H1 (cell line): ENCODE measurements at regions not wholly inside any gene's neighbourhood (a gene's known extent, or its start where the extent isn't known, plus 50 kb on each side); places are given as distances from the start of the nearest gene placed in this dataset.

Experiments used
- CTCF ChIA-PET: fragments of 300-600 bp; sonication (Branson Sonifier 250); formaldehyde crosslinking; loops from one replicate; lab custom pipeline; 2021; ENCODE audit not compliant: partially characterized antibody; lab: Charles Lee
- POLR2A ChIA-PET: fragments of 300-600 bp; sonication (Branson Sonifier 250); formaldehyde crosslinking; loops from one replicate; lab custom pipeline; 2021; ENCODE audit warnings: inconsistent platforms; ENCODE audit not compliant: partially characterized antibody; lab: Charles Lee
- DNase-seq, 2 experiments: peaks; one replicate each; pipeline versions ENCODE4 v3.0.0 to v3.0.0-alpha.2; 2010 to 2022; ENCODE audit warnings: low spot score in 2 of 2, low read depth in 1 of 2, mixed read lengths in 1 of 2
- FAIRE-seq: peaks from 2 replicates; lab custom pipeline; 2011; peaks lifted over from hg19 to GRCh38; lab: Jason Lieb, UNC
- H2AFZ ChIP-seq: 2 replicates; pipeline ENCODE4 v1.8.1; 2012; ENCODE audit warnings: low read length, inconsistent platforms
- H2AK5ac ChIP-seq: 2 replicates; pipeline ENCODE4 v1.6.1; 2013; ENCODE audit warnings: low read depth, low read length
- H2BK120ac ChIP-seq: replicated peaks from 2 replicates; pipeline ENCODE3; 2013; ENCODE audit warnings: low read depth, low read length, inconsistent platforms
- H2BK12ac ChIP-seq: 2 replicates; pipeline ENCODE4 v1.6.1; 2013; ENCODE audit warnings: low read depth, low read length
- H2BK15ac ChIP-seq: 2 replicates; pipeline ENCODE4 v1.6.1; 2013; ENCODE audit warnings: low read length
- H2BK20ac ChIP-seq: 2 replicates; pipeline ENCODE4 v1.6.1; 2013; ENCODE audit warnings: low read length
- H2BK5ac ChIP-seq: 2 replicates; pipeline ENCODE4 v1.6.1; 2013; ENCODE audit warnings: low read depth, low read length
- H3K14ac ChIP-seq: 2 replicates; pipeline ENCODE4 v1.6.1; 2013; ENCODE audit warnings: inconsistent platforms; ENCODE audit not compliant: insufficient read length
- H3K18ac ChIP-seq: 2 replicates; pipeline ENCODE4 v1.6.1; 2013; ENCODE audit warnings: low read length; ENCODE audit errors: extremely low read depth
- H3K23ac ChIP-seq: 2 replicates; pipeline ENCODE4 v1.6.1; 2013; ENCODE audit warnings: inconsistent platforms; ENCODE audit not compliant: insufficient read length
- H3K23me2 ChIP-seq: 2 replicates; pipeline ENCODE4 v1.6.1; 2013; ENCODE audit warnings: low read depth, low read length
- H3K27ac ChIP-seq: 2 replicates; pipeline ENCODE4 v1.6.1; 2011; ENCODE audit warnings: low read depth, low read length, inconsistent platforms
- H3K27me3 ChIP-seq, 4 experiments: replicated peaks in 1 of 4; 1 replicate in 1 of 4; 2 replicates in 3 of 4; pipeline versions ENCODE4 v1.6.1 to v1.8.1; 2011 to 2013; ENCODE audit warnings: low read length in 3 of 4, mild to moderate bottlenecking in 3 of 4, inconsistent platforms in 2 of 4, mixed read lengths in 2 of 4, moderate library complexity in 1 of 4; ENCODE audit not compliant: control insufficient read depth in 3 of 4, insufficient read depth in 3 of 4; ENCODE audit errors: extremely low read depth in 1 of 4
- H3K36me3 ChIP-seq, 4 experiments: 2 replicates each; pipeline versions ENCODE4 v1.6.1 to v1.8.1; 2011 to 2013; ENCODE audit warnings: mild to moderate bottlenecking in 4 of 4, low read length in 3 of 4, moderate library complexity in 2 of 4, control low read depth in 1 of 4, inconsistent platforms in 1 of 4; ENCODE audit not compliant: insufficient read depth in 4 of 4, control insufficient read depth in 2 of 4
- H3K4ac ChIP-seq: replicated peaks from 2 replicates; pipeline ENCODE3; 2013; ENCODE audit warnings: low read length, low read depth, mixed read lengths, inconsistent platforms; ENCODE audit not compliant: insufficient read length
- H3K4me1 ChIP-seq, 4 experiments: replicated peaks in 1 of 4; 1 replicate in 1 of 4; 2 replicates in 3 of 4; pipeline versions ENCODE4 v1.6.1 to v1.8.1; 2011 to 2013; ENCODE audit warnings: low read length in 3 of 4, inconsistent platforms in 2 of 4, mixed read lengths in 1 of 4; ENCODE audit not compliant: insufficient read depth in 4 of 4, control insufficient read depth in 3 of 4
- H3K4me2 ChIP-seq, 2 experiments: 2 replicates each; pipeline versions ENCODE4 v1.6.1 to v1.8.1; 2011 to 2013; ENCODE audit warnings: low read depth in 2 of 2, low read length in 2 of 2, control low read depth in 1 of 2, inconsistent platforms in 1 of 2, mild to moderate bottlenecking in 1 of 2; ENCODE audit not compliant: insufficient read depth in 1 of 2
- H3K4me3 ChIP-seq, 4 experiments: fragments of 200-600, 300-600 bp in 1 of 4; sonication (generic), shearing (Covaris generic), sonication (Bioruptor Twin) in 1 of 4; 2 replicates each; pipeline versions ENCODE4 v1.5.1 to v1.8.1; 2011 to 2016; ENCODE audit warnings: low read length in 4 of 4, low read depth in 3 of 4, control low read depth in 2 of 4, inconsistent platforms in 2 of 4, mild to moderate bottlenecking in 2 of 4, mixed read lengths in 1 of 4, moderate library complexity in 1 of 4; ENCODE audit not compliant: insufficient read depth in 2 of 4; ENCODE audit errors: extremely low read depth in 1 of 4
- H3K56ac ChIP-seq: replicated peaks from 2 replicates; pipeline ENCODE3; 2013; ENCODE audit warnings: low read depth, mild to moderate bottlenecking, mixed read lengths, low read length, inconsistent platforms; ENCODE audit not compliant: insufficient read length
- H3K79me1 ChIP-seq: 2 replicates; pipeline ENCODE4 v1.6.1; 2013; ENCODE audit warnings: low read depth, low read length, control low read depth
- H3K79me2 ChIP-seq, 2 experiments: 2 replicates each; pipeline versions ENCODE4 v1.6.1 to v1.8.1; 2012 to 2013; ENCODE audit warnings: low read length in 2 of 2, mild to moderate bottlenecking in 2 of 2, inconsistent platforms in 1 of 2; ENCODE audit not compliant: insufficient read depth in 2 of 2, control insufficient read depth in 1 of 2
- H3K9ac ChIP-seq, 4 experiments: replicated peaks in 1 of 4; 1 replicate in 1 of 4; 2 replicates in 3 of 4; pipeline versions ENCODE4 v1.6.1 to v1.8.1; 2011 to 2013; ENCODE audit warnings: low read depth in 3 of 4, low read length in 3 of 4, control low read depth in 2 of 4, mild to moderate bottlenecking in 2 of 4, moderate library complexity in 2 of 4, inconsistent platforms in 1 of 4; ENCODE audit errors: extremely low read depth in 1 of 4
- H3K9me3 ChIP-seq, 2 experiments: 2 replicates each; pipeline versions ENCODE4 v1.6.1 to v1.8.1; 2012 to 2013; ENCODE audit warnings: mild to moderate bottlenecking in 2 of 2, moderate library complexity in 2 of 2, control low read depth in 1 of 2, inconsistent platforms in 1 of 2, low read depth in 1 of 2, low read length in 1 of 2, mixed read lengths in 1 of 2; ENCODE audit not compliant: insufficient read depth in 2 of 2
- H4K20me1 ChIP-seq, 2 experiments: replicated peaks in 1 of 2; 2 replicates each; pipeline versions ENCODE3 to v1.8.1; 2011 to 2013; ENCODE audit warnings: inconsistent platforms in 2 of 2, low read length in 2 of 2, mild to moderate bottlenecking in 1 of 2; ENCODE audit not compliant: insufficient read depth in 2 of 2, control insufficient read depth in 1 of 2
- H4K5ac ChIP-seq: 2 replicates; pipeline ENCODE4 v1.6.1; 2013; ENCODE audit warnings: low read length, low read depth, mixed read lengths, inconsistent platforms; ENCODE audit not compliant: insufficient read length
- H4K8ac ChIP-seq: 2 replicates; pipeline ENCODE4 v1.8.0; 2013; ENCODE audit warnings: mild to moderate bottlenecking, moderate library complexity, low read length, inconsistent platforms; ENCODE audit not compliant: insufficient read depth; ENCODE audit errors: extremely low read depth
- H4K91ac ChIP-seq: replicated peaks from 2 replicates; pipeline ENCODE3; 2013; ENCODE audit warnings: low read length, mixed read lengths, inconsistent platforms; ENCODE audit not compliant: insufficient read length
- ATF2 ChIP-seq: IDR thresholded peaks from 2 replicates; pipeline ENCODE4 v1.6.1; 2012; ENCODE audit warnings: low read length, inconsistent platforms
- CTCF ChIP-seq, 3 experiments: IDR thresholded peaks; 1 replicate in 2 of 3; 2 replicates in 1 of 3; pipeline versions ENCODE4 v1.5.1 to v1.6.1; 2011; ENCODE audit warnings: low read length in 3 of 3, mild to moderate bottlenecking in 3 of 3, inconsistent platforms in 2 of 3, low read depth in 1 of 3, moderate library complexity in 1 of 3; ENCODE audit not compliant: insufficient read depth in 1 of 3; ENCODE audit errors: control extremely low read depth in 1 of 3
- EZH2 ChIP-seq: fragments of 200-600 bp; sonication (generic); IDR thresholded peaks from 2 replicates; pipeline ENCODE4 v1.7.1; 2012; ENCODE audit warnings: low read depth, mild to moderate bottlenecking, moderate library complexity, low read length, inconsistent platforms; ENCODE audit not compliant: severe bottlenecking
- MAFK ChIP-seq: IDR thresholded peaks from 2 replicates; pipeline ENCODE4 v1.6.1; 2012; ENCODE audit warnings: low read depth, mild to moderate bottlenecking, improper control_type of control experiment, low read length
- MAX ChIP-seq: IDR thresholded peaks from 2 replicates; pipeline ENCODE4 v1.6.1; 2012; ENCODE audit warnings: inconsistent platforms
- NANOG ChIP-seq: IDR thresholded peaks from 2 replicates; pipeline ENCODE4 v1.6.1; 2011; ENCODE audit warnings: low read length, low read depth, mild to moderate bottlenecking, inconsistent platforms; ENCODE audit not compliant: insufficient read depth, poor library complexity, severe bottlenecking
- NRF1 ChIP-seq: IDR thresholded peaks from 2 replicates; pipeline ENCODE4 v1.6.1; 2011; ENCODE audit warnings: mild to moderate bottlenecking, low read depth, low read length, improper control_type of control experiment
- RBBP5 ChIP-seq: IDR thresholded peaks from 2 replicates; pipeline ENCODE4 v1.7.1; 2012; ENCODE audit warnings: low read depth, mild to moderate bottlenecking, inconsistent platforms, low read length, moderate library complexity, borderline replicate concordance
- SRF ChIP-seq: IDR thresholded peaks from 2 replicates; pipeline ENCODE4 v1.6.1; 2011; ENCODE audit warnings: mild to moderate bottlenecking, low read depth, low read length, moderate library complexity
- ZNF274 ChIP-seq: IDR thresholded peaks from 2 replicates; pipeline ENCODE4 v1.7.0; 2012; ENCODE audit warnings: low read length, borderline replicate concordance; ENCODE audit errors: extremely low read depth
- WGBS, 2 experiments: shearing (Covaris generic) in 1 of 2; methylation state at CpG; one replicate each; pipeline versions ENCODE4 v1.1.6 to v1.1.7; 2013 to 2015; ENCODE audit warnings: low lambda C conversion rate in 2 of 2, mixed read lengths in 2 of 2, inconsistent platforms in 1 of 2, low coverage in 1 of 2, missing lambda C conversion rate in 1 of 2; ENCODE audit not compliant: insufficient replicate concordance in 2 of 2, insufficient coverage in 1 of 2, insufficient read length in 1 of 2; ENCODE audit errors: extremely low coverage in 1 of 2, missing lambda C conversion rate in 1 of 2; 5-methylcytosine and 5-hydroxymethylcytosine counted together

GRCh38 chr6:63478734-63479133 lies 93.5 kb upstream of the LOC128125822 start:
- H3K36me3 ChIP-seq: no peaks in the 10 kb centered on the region
- 88% methylated on average over 1 of the region's 1 CpG; no CpG with 5 or more reads in 1 of the 2 experiments for WGBS, 2 experiments
- no peak overlapping the region for H4K91ac ChIP-seq
- H3K9me3 ChIP-seq: no peaks in the 10 kb centered on the region
- no peaks in the 10 kb centered on the region for H4K20me1 ChIP-seq
- no peak overlapping the region for H3K14ac ChIP-seq
- no peak for DNase-seq
- no peak overlapping the region for H2BK5ac ChIP-seq
- no peak overlapping the region for H2BK15ac ChIP-seq
- H3K4me2 ChIP-seq: no peak overlapping the region
- H3K23me2 ChIP-seq: no peaks in the 10 kb centered on the region
- FAIRE-seq: no peak
- H2AK5ac ChIP-seq: no peak overlapping the region
- no peak overlapping the region for H4K5ac ChIP-seq
- no peak overlapping the region for H2BK20ac ChIP-seq
- H3K27me3 ChIP-seq: no peaks in the 10 kb centered on the region
- H4K8ac ChIP-seq: no peak overlapping the region
- H2BK120ac ChIP-seq: no peak overlapping the region
- H3K18ac ChIP-seq: no peak overlapping the region
- H3K9ac ChIP-seq: no peak overlapping the region
- no peaks in the 10 kb centered on the region for H3K79me1 ChIP-seq
- no peak overlapping the region for H3K27ac ChIP-seq
- H2BK12ac ChIP-seq: no peak overlapping the region
- ChIA-PET CTCF (interaction anchor here (0.6 to 1.2 kb wide), 2 partner anchors 9 to 256 kb away, joined by 3 to 4 read pairs; no protein-coding TSS in a partner anchor), POLR2A (no interaction called here)
- no peak overlapping the region for H3K23ac ChIP-seq
- no peaks in the 10 kb centered on the region for H3K79me2 ChIP-seq
- peaks cover 0 to 4% (median 3%) of the 10 kb centered on the region in 4 experiments; a peak in 2 of 7 replicates for H3K4me1 ChIP-seq
- H3K56ac ChIP-seq: no peak overlapping the region
- no peak overlapping the region for H3K4ac ChIP-seq
- no peak overlapping the region for H2AFZ ChIP-seq
- H3K4me3 ChIP-seq: no peak overlapping the region
- TF ChIP-seq RBBP5 (no peak), ZNF274 (no peak), NANOG (no peak), MAX (no peak), ATF2 (no peak), NRF1 (no peak), MAFK (no peak), CTCF (IDR thresholded peaks at IDR 0.05; ENCODE audit: control extremely low read depth in 1 of 3, insufficient read depth in 1 of 3, low read depth in 1 of 3, low read length in 3 of 3) (no peak), EZH2 (no peak), SRF (no peak)
